ENCODE measurements at regions not wholly inside any gene's neighbourhood (a gene's known extent, or its start where the extent isn't known, plus 50 kb on each side); places are given as distances from the start of the nearest gene placed in this dataset.

GRCh38 chr2:188039307-188039706 is 252.4 kb upstream of the GULP1 start:
- no peak for TF ChIP-seq EZH2 (IDR thresholded peaks at IDR 0.05; ENCODE audit: borderline replicate concordance, low read depth, low read length, poor library complexity, severe bottlenecking)
- no peak for TF ChIP-seq CTCF (conservative IDR thresholded peaks at IDR 0.05; ENCODE audit: low read depth, low read length)
- no TSS peak for BruUV-seq (replicated peaks)
- H3K27ac ChIP-seq (ENCODE audit: low read depth, low read length, poor library complexity, severe bottlenecking): no peak overlapping the region
- CTCF ChIA-PET: no interaction called here
- no peaks in the 10 kb centered on the region for H3K27me3 ChIP-seq (replicated peaks; ENCODE audit: insufficient read depth, low read depth, low read length, poor library complexity)
- intact Hi-C loops (cut with micrococcal nuclease; ENCODE audit: unreplicated experiment): no loop called here
- H3K9me3 ChIP-seq (ENCODE audit: low read depth, low read length, poor library complexity, severe bottlenecking): no peaks in the 10 kb centered on the region
- H3K4me1 ChIP-seq (ENCODE audit: insufficient read depth, low read length, poor library complexity, severe bottlenecking): no peaks in the 10 kb centered on the region
- no peak overlapping the region for H3K4me3 ChIP-seq (ENCODE audit: low read depth, low read length, poor library complexity, severe bottlenecking)
- no peaks in the 10 kb centered on the region for H3K36me3 ChIP-seq (ENCODE audit: insufficient read depth, low read length, poor library complexity, severe bottlenecking)
- POLR2A ChIA-PET (ENCODE audit: low non-redundant PET): no interaction called here
- no peak for DNase-seq (ENCODE audit: low spot score)

- intact Hi-C loops (cut with micrococcal nuclease; ENCODE audit: unreplicated experiment): no loop called here
- Histone ChIP-seq H3K27ac (ENCODE audit: low read depth, low read length, poor library complexity, severe bottlenecking) (no peak overlapping the region), H3K4me1 (ENCODE audit: insufficient read depth, low read length, poor library complexity, severe bottlenecking) (no peaks in the 10 kb centered on the region), H3K4me3 (ENCODE audit: low read depth, low read length, poor library complexity, severe bottlenecking) (no peak overlapping the region), H3K9me3 (ENCODE audit: low read depth, low read length, poor library complexity, severe bottlenecking) (no peaks in the 10 kb centered on the region), H3K27me3 (replicated peaks; ENCODE audit: insufficient read depth, low read depth, low read length, poor library complexity) (no peaks in the 10 kb centered on the region), H3K36me3 (ENCODE audit: insufficient read depth, low read length, poor library complexity, severe bottlenecking) (no peaks in the 10 kb centered on the region)
- DNase-seq (ENCODE audit: low spot score): peak; percentile 19
- TF ChIP-seq CTCF (conservative IDR thresholded peaks at IDR 0.05; ENCODE audit: low read depth, low read length) (no peak), EZH2 (IDR thresholded peaks at IDR 0.05; ENCODE audit: borderline replicate concordance, low read depth, low read length, poor library complexity, severe bottlenecking) (no peak)
- CTCF ChIA-PET: no interaction called here
- BruUV-seq (replicated peaks): no TSS peak
- POLR2A ChIA-PET (ENCODE audit: low non-redundant PET): no interaction called here
Observed at GRCh38 chr2:188042412-188042811, 249.3 kb upstream of the GULP1 start.

GRCh38 chr2:188045016-188045415 is 246.7 kb upstream of the GULP1 start:
- CTCF ChIA-PET: no interaction called here
- no peak for DNase-seq (ENCODE audit: low spot score)
- Histone ChIP-seq H3K4me3 (ENCODE audit: low read depth, low read length, poor library complexity, severe bottlenecking) (no peak overlapping the region), H3K9me3 (ENCODE audit: low read depth, low read length, poor library complexity, severe bottlenecking) (no peaks in the 10 kb centered on the region), H3K27me3 (replicated peaks; ENCODE audit: insufficient read depth, low read depth, low read length, poor library complexity) (no peaks in the 10 kb centered on the region), H3K36me3 (ENCODE audit: insufficient read depth, low read length, poor library complexity, severe bottlenecking) (no peaks in the 10 kb centered on the region), H3K4me1 (ENCODE audit: insufficient read depth, low read length, poor library complexity, severe bottlenecking) (no peaks in the 10 kb centered on the region), H3K27ac (ENCODE audit: low read depth, low read length, poor library complexity, severe bottlenecking) (no peak overlapping the region)
- no TSS peak for BruUV-seq (replicated peaks)
- no peak for TF ChIP-seq CTCF (conservative IDR thresholded peaks at IDR 0.05; ENCODE audit: low read depth, low read length)
- TF ChIP-seq EZH2 (IDR thresholded peaks at IDR 0.05; ENCODE audit: borderline replicate concordance, low read depth, low read length, poor library complexity, severe bottlenecking): no peak
- intact Hi-C loops (cut with micrococcal nuclease; ENCODE audit: unreplicated experiment): no loop called here
- POLR2A ChIA-PET (ENCODE audit: low non-redundant PET): no interaction called here

All from A673 (cell line).